Tongue (tissue), 1 donor: ENCODE measurements at regions not wholly inside any gene's neighbourhood (a gene's known extent, or its start where the extent isn't known, plus 50 kb on each side); places are given as distances from the start of the nearest gene placed in this dataset.

Source experiments
- DNase-seq: peaks from one replicate; pipeline ENCODE4 v3.0.0-alpha.2; 2015

- DNase-seq: no peak
Observed at GRCh38 chr4:90007494-90008167, 113.0 kb downstream of the MMRN1 start.

- no peak for DNase-seq
Observed at GRCh38 chr4:90012918-90013317, 114.3 kb upstream of the CCSER1 start.

DNA sequence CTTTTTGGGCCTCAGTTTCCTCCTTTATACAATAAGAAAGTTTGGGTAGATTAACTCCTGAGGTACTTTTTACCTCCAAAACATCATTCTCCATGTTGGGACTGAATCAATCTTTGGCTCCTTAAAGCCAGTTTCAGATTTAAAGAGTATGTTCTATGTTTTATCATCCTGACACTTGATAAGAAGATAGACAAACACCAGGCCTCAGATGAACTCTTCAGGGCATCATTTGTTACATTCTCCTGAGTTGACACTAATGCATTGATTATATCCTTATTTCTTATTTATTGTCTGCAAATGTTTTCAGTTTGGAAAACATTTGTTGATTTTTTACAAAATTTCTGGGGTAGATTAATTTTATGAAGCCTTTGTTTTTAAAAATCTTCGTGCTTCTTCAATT lies 102.7 kb upstream of the CCSER1 start:
- DNase-seq: no peak

- DNase-seq: peak; percentile 16
Observed at GRCh38 chr4:90025248-90025647, 101.9 kb upstream of the CCSER1 start.

GRCh38 chr4:90027565-90027964 lies 99.6 kb upstream of the CCSER1 start:
- no peak for DNase-seq

GRCh38 chr4:90028460-90028859 lies 98.7 kb upstream of the CCSER1 start:
- DNase-seq: no peak

GRCh38 chr4:90030202-90030601 lies 97.0 kb upstream of the CCSER1 start:
- DNase-seq: no peak

DNA sequence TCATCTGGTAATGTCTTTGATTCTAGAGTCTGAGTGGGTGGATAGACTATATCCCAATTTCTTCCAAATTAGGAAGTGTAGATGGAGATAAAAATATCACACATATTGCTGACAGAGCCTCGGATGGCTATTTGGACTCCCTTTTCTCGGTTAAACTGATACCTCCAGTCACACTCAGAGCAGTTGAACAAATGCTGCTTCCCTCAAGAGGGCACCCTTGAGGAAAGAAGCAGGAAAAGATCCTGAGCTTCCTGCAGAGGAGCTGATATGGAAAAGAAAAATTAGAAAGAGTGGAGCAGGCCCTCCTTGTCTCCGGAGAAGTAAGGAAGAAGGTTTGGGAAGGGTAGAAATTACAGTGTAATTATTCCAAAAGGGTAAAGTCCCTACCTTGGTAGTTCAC lies 96.2 kb upstream of the CCSER1 start:
- DNase-seq: peak; percentile 5

DNA sequence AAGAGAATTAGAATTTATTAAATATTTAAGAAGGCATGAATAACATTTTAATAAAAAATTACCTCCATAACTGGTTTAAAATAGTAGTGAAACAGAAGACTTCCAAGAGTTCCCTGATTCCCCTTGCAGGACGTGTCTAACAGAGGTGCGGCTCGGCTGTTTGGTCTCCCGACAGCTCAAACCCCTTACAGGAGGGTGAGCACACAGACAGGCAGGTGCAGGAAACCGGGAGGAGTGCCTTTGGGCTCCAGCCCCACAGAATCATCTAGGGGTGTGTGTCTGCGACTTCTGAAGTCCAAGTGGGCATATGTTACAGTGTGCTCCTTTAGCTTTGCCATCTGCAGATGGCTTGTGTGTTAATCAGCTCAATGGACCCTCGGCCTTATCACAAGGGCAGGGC lies 88.1 kb upstream of the CCSER1 start:
- DNase-seq: no peak

DNA sequence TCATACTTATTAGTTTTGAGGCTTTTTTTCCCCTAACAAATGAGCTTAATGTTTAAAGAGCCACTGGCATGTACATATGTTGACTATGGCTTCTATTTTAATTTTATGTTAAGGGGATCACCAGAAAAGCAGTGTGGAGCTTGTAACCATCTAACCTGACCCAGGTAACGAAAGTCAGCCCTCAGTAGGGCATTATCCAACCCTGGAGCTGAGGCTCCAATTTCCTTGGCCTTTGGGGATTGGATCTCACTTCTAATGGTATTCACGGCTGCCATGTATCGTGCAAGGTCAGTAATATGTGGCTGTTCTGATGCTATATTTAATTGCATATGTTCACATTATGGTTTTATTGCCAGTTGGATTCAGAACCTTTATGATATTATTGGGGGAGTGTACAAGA lies 75.2 kb upstream of the CCSER1 start:
- no peak for DNase-seq

DNA sequence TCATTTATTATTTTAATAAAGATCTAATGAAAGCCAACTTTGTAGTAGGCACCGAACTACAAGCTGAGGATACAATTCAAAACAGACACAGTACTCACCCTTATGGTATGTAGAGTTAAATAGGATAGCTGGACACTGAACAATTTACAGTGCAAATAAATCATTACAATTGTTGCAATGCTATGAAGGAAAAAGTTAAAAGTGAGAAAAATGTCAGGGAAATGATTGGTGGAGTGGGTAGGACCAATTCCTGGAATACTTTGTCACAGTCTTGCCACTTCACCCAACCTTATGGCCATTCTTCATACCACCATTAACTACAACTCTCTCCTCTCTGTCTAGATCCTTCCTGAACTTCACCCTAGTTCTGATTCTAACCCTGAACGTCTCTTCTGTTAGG lies 70.1 kb upstream of the CCSER1 start:
- no peak for DNase-seq

DNA sequence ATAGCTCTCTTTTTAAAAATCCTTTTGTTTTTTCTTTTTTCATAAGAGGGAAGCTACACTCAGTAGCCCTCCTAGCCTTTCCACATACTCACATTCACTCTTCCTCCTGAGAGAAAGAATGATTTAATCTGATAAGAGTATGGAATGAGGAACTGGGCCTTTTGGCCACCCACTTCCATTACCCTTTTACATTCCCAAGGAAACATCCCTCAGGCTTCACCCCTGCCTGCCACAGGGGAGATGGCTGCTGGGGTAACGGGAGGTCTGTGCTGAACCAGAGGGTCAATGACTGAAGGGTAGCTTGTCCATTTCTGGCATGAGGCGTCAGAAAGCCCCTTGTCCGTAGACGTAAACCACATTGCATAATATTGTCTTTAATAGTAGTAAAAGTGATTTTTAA lies 67.2 kb upstream of the CCSER1 start:
- DNase-seq: no peak

DNA sequence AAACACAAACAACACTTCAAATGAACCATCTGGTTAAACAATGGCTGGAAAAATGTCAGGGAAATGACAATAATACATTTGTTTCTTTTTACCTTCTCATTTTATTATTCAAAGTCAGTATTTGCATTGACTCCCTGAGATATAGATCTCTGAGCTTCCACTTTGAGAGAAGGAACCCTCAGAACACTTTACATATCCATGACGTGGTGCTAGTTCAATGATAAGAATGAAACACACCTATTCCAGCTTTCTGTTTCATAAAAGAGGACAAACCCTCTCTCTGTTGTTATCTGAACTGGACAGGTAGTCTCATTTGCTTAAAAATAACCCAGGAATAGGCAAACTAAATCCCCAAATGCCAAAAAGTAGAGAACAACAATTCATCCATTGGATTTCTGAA lies 65.3 kb upstream of the CCSER1 start:
- no peak for DNase-seq

GRCh38 chr4:90064196-90064595 lies 63.0 kb upstream of the CCSER1 start:
- no peak for DNase-seq

DNA sequence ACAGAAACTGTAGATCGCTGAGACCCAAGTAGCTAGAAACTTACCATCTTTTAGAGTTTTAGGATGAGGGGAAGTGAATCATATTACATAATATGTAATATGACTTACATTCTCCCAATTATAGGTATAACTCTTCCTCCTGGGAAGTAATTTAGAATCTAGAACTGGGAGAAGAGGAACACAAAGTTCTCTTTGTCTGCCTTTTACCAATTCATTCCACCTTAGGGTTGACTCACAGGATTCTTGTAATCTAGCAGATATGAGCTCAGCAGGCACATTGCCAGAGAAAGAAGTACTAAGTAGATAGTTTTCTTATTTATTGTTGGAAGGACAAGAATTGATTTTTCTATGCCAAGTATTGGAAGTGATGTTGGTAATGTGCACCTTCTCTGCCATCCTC lies 58.0 kb upstream of the CCSER1 start:
- no peak for DNase-seq

DNA sequence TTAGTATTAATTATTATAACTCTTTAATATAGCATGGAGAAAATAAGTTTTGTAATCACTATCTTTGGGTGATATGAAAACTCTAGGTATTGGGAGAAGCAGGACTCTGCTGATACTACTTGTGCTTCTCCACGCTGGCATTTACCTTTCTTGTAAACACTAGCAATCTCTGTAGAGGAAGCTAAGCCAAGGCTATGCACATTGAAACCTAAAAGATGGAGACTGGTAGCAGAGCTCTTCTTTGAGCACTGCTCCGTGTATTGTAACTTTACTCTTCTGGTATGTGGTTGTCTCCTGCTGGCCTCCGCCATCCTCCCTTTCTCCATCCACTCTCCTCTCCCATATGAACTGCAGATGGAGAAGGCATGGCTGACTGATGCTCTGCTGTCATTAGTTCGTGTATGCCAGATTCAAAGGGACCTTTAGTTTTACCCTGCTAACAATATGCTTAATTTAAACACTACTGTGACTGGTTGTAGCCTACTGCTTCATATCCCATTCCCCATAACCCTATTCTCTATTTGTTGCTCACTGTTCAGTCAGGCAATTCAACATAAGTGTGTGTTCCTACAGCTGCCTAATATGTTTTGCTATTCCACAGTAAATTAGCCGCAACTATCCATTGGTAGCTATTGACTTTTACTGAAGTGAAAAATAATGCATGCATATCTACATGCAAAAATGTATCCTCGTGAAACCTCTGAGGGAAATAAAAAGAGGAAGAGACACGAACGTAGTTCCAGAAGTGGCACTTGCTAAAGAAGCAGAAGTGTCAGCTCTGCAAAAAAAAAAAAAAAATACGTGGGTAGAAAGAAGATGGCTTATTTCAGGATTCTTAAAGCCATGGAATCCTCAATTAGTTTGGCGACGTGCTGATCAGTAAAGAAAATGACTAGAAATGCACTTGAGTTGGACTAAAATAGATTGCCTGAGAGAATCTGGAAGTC lies 55.6 kb upstream of the CCSER1 start:
- no peak for DNase-seq

DNA sequence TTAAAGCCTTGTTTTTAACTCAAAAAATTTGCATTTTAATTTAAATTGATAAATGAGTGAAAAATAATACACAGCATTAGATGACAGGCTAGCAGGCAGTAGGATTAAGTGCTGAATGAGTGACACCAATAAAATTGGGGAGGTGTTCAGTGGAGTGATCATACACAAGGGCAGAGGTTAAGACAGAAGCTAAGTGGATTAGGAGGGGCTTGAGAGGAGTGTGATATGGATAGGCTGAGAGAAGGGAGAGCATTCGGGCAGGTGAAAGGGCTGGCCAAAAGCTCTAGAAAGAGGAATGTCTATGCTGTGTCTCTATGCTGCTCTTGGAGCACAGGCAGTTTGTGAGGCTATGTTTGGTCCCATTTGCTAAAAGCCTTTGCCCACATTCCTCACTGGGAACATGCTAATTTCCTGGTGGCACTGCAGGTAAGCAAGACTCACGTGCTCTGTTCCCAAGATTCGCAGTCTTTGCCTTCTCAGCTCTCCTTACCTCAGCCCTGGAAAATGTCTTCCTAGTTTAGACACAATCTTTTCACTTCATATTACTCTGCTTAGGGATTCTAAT lies 52.8 kb upstream of the CCSER1 start:
- DNase-seq: no peak
